LNCAP (cell line): ENCODE measurements at regions not wholly inside any gene's neighbourhood (a gene's known extent, or its start where the extent isn't known, plus 50 kb on each side); places are given as distances from the start of the nearest gene placed in this dataset.

ENCODE experiments used
- TF ChIP-seq, protein P1 (sequence below): fragments of 450-650 bp; IDR thresholded peaks from 2 replicates; pipeline ENCODE4 v1.5.1; 2017; ENCODE audit warnings: mild to moderate bottlenecking

DNA sequence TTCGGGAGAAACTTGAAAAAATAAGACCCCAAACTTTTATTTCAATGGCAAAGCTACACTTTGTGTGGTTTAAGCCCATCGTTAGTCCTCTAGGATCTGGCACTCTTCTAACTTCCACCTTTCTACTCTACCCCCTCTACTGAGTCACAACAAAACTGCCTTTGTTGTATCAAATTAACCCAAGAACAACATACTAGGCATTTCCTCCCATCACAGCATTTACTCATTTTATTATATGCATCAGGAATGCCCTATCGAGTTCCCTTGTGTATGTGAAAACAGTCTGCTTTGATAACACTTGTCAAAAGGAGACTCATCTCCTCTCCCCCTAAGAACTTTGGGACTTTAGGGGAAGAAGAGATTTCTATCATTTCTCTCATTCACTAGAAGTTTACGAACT is 158.9 kb upstream of the FREM1 start:
- TF ChIP-seq, protein P1, sequence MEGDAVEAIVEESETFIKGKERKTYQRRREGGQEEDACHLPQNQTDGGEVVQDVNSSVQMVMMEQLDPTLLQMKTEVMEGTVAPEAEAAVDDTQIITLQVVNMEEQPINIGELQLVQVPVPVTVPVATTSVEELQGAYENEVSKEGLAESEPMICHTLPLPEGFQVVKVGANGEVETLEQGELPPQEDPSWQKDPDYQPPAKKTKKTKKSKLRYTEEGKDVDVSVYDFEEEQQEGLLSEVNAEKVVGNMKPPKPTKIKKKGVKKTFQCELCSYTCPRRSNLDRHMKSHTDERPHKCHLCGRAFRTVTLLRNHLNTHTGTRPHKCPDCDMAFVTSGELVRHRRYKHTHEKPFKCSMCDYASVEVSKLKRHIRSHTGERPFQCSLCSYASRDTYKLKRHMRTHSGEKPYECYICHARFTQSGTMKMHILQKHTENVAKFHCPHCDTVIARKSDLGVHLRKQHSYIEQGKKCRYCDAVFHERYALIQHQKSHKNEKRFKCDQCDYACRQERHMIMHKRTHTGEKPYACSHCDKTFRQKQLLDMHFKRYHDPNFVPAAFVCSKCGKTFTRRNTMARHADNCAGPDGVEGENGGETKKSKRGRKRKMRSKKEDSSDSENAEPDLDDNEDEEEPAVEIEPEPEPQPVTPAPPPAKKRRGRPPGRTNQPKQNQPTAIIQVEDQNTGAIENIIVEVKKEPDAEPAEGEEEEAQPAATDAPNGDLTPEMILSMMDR: no peak

DNA sequence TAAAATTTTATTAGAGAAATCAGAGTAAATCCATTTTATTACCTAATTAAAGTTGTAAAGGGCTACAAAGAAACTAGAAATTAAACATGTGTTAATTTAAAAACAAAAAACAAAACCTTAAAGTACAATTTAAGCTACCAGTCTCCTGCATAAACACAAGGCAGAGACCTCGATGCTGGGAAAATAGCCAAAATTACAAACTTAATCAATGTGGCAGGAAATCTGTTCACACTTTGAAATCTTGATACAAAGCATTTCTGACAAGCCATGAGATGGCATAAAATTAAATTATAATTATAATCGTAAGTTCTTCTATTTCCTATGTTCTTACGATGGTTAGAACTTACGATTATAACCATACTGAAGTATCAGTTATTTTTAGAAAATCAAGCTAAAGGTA is 158.0 kb upstream of the FREM1 start:
- TF ChIP-seq, protein P1: no peak

DNA sequence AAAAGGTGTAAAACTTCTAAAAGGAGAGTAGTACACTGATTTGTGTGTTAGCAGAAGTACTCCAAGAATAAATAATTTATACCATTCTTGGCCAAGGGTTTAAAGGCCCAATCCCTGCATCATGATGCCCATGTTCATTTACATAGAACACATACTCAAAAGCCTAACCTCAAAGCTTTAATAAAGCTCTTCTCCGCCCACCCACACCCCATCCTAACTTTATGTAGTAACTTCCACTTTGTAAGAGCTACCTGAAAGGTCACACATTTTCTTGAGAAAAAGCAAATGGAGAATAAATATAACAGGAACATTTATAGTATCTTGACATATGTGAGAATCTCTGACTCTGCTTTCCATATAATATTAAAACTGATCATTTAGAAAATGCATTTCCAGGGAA is 148.8 kb upstream of the FREM1 start:
- TF ChIP-seq, protein P1: no peak

DNA sequence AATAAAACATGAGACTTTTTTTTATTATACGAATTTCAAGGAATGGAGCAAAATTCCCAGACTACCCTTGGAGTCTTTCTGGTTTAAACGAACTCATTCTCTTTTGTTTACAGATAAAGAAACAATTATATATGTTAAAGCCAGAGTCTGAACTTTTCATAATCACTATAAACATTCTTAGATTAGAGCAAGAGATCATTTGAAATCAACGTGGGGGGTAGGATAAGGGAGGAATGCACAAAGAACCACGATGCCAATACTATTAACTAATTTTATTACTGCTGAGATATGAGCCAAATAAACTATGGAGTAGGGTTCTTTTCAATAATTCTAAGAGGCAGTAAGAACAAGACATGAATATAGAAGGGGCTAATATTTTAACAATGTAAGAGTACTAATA is 148.0 kb upstream of the FREM1 start:
- TF ChIP-seq, protein P1: no peak

DNA sequence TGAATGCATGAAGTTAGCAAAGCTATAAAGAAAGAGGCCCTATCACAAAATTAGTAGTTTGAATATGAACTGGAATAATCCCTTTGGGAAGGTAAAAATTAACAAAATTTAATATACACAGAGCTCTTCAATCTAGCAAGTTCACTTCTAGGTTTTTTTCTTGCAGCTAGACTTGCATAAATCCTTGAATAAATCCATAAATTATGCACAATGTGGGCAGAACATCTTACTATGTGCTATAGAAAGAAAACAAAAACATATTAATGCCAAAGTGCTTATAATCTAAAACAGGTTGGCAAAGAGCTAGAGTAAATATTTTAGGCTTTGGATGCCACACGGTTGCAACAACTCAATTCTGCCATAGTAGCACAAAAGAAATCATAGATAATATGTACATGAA is 138.5 kb upstream of the FREM1 start:
- TF ChIP-seq, protein P1: no peak

DNA sequence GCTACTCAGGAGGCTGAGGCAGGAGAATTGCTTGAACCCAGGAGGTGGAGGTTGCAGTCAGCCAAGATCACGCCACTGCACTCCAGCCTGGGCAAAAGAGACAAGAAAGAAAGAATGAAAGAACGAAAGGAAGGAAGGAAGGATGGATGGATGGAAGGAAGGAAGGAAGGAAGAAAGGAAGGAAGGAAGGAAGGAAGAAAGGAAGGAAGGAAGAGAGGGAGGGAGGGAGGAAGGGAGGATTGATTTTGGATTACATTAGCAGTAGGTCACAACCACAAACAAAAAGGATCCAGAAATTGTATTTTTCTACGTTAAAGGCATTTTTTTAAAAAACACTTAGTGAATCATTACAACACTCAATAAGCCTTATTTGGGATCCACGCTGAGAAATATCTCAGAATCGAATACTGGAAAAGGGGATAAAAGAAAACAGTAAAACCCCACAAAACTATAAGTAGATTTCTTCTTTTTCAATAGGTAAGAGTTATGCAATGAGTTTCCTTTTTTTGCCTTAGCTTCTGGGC is 136.9 kb upstream of the FREM1 start:
- TF ChIP-seq, protein P1: no peak

DNA sequence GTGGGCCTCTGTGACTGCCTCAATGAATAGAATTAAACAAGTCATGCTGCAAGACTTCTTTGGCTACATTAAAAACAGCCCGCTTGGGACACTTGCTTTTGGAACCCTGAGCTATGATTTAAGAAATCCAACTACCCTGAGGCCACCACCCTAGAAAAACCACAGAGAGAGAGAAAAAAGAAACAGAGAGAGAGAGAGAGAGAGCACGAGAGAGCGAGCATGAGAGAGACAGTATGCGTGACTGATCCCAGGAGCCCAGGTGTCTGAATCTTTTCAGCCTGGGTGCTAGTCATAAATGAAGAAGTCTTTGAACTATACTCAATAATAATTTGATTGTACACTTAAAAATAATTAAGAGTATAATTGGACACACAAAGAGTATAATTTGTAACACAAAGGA is 123.1 kb upstream of the FREM1 start:
- TF ChIP-seq, protein P1: no peak

DNA sequence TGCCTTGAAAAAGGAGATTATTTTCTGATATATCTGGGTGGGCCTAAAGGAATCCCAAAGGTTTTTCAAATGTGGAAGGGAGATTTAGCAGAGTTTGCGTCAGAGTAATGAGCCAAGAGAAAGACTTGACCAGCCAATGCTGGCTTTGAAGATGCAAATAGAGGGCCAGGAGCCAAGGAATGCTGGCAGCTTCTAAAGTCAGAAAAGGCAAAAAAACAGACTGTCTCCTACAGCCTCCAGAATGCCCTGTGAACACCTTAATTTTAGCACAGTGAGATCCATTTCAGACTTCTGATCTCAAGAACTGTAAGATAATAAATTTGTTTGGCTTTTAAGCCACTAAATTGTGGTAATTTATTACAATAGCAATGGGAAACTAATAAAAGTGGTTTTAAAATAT is 122.6 kb upstream of the FREM1 start:
- TF ChIP-seq, protein P1: no peak
